Liver (tissue), 8 donors: ENCODE measurements at regions not wholly inside any gene's neighbourhood (a gene's known extent, or its start where the extent isn't known, plus 50 kb on each side); places are given as distances from the start of the nearest gene placed in this dataset.

Experiments used
- DNase-seq: peaks from one replicate; pipeline ENCODE4 v3.0.0-alpha.2; 2017; ENCODE audit warnings: low spot score
- H3K27ac ChIP-seq, 2 donors: one replicate each; pipeline ENCODE4 v1.7.0; 2013; ENCODE audit warnings: inconsistent platforms in 2 of 2, low read length in 2 of 2, control low read depth in 1 of 2, low read depth in 1 of 2, mild to moderate bottlenecking in 1 of 2
- H3K27me3 ChIP-seq, 4 donors: one replicate each; pipeline versions ENCODE4 v1.6.1 to v1.7.0; 2013; ENCODE audit warnings: low read length in 3 of 4, inconsistent platforms in 1 of 4, mild to moderate bottlenecking in 1 of 4, moderate library complexity in 1 of 4; ENCODE audit not compliant: control insufficient read depth in 4 of 4, insufficient read depth in 4 of 4
- H3K36me3 ChIP-seq, 4 donors: one replicate each; pipeline versions ENCODE4 v1.6.1 to v1.7.0; 2013; ENCODE audit warnings: low read length in 3 of 4, mild to moderate bottlenecking in 3 of 4, low read depth in 1 of 4, moderate library complexity in 1 of 4; ENCODE audit not compliant: control insufficient read depth in 4 of 4, insufficient read depth in 3 of 4
- H3K4me1 ChIP-seq, 4 donors: one replicate each; pipeline versions ENCODE4 v1.6.1 to v1.7.0; 2013; ENCODE audit warnings: low read length in 3 of 4, mild to moderate bottlenecking in 3 of 4, moderate library complexity in 1 of 4; ENCODE audit not compliant: control insufficient read depth in 4 of 4, insufficient read depth in 4 of 4
- H3K4me3 ChIP-seq, 3 donors: one replicate each; pipeline versions ENCODE4 v1.6.1 to v1.7.0; 2013; ENCODE audit warnings: low read length in 3 of 3, control low read depth in 1 of 3, low read depth in 1 of 3, mild to moderate bottlenecking in 1 of 3
- H3K9ac ChIP-seq, 2 donors: one replicate each; pipeline ENCODE4 v1.7.0; 2013; ENCODE audit warnings: low read length in 2 of 2, mild to moderate bottlenecking in 2 of 2, moderate library complexity in 2 of 2, control low read depth in 1 of 2, low read depth in 1 of 2
- H3K9me3 ChIP-seq, 4 donors: one replicate each; pipeline versions ENCODE4 v1.6.1 to v1.7.0; 2013; ENCODE audit warnings: low read length in 3 of 4; ENCODE audit not compliant: control insufficient read depth in 4 of 4
- EGR1 ChIP-seq, 2 donors: IDR thresholded peaks; 2 replicates each; pipeline ENCODE4 v1.6.1; 2016 to 2018; ENCODE audit warnings: antibody characterized with exemption in 2 of 2, low read depth in 2 of 2
- FOXA1 ChIP-seq: IDR thresholded peaks from 2 replicates; pipeline ENCODE4 v1.6.1; 2016; ENCODE audit warnings: antibody characterized with exemption
- FOXA2 ChIP-seq: IDR thresholded peaks from 2 replicates; pipeline ENCODE4 v1.6.1; 2016; ENCODE audit warnings: antibody characterized with exemption
- GABPA ChIP-seq, 2 donors: IDR thresholded peaks in 1 of 2; conservative IDR thresholded peaks in 1 of 2; 2 replicates each; pipeline ENCODE4 v1.6.1; 2016; ENCODE audit warnings: antibody characterized with exemption in 2 of 2, mild to moderate bottlenecking in 1 of 2, moderate library complexity in 1 of 2
- HNF4A ChIP-seq, 2 donors: conservative IDR thresholded peaks; 2 replicates each; pipeline ENCODE4 v1.6.1; 2016; ENCODE audit warnings: antibody characterized with exemption in 2 of 2, mild to moderate bottlenecking in 2 of 2
- HNF4G ChIP-seq: IDR thresholded peaks from 2 replicates; pipeline ENCODE4 v1.6.1; 2016; ENCODE audit warnings: antibody characterized with exemption
- JUND ChIP-seq, 2 donors: IDR thresholded peaks; 2 replicates each; pipeline ENCODE4 v1.6.1; 2016; ENCODE audit warnings: antibody characterized with exemption in 2 of 2
- NR2F2 ChIP-seq: IDR thresholded peaks from 2 replicates; pipeline ENCODE4 v1.6.1; 2016; ENCODE audit warnings: antibody characterized with exemption
- RAD21 ChIP-seq, 2 donors: IDR thresholded peaks; 2 replicates each; pipeline ENCODE4 v1.6.1; 2016; ENCODE audit warnings: antibody characterized with exemption in 2 of 2, mild to moderate bottlenecking in 2 of 2
- RXRA ChIP-seq, 2 donors: IDR thresholded peaks; 2 replicates each; pipeline ENCODE4 v1.6.1; 2017 to 2018; ENCODE audit warnings: antibody characterized with exemption in 2 of 2, mild to moderate bottlenecking in 1 of 2
- SP1 ChIP-seq: IDR thresholded peaks from 2 replicates; pipeline ENCODE4 v1.6.1; 2018; ENCODE audit warnings: antibody characterized with exemption, mild to moderate bottlenecking
- TAF1 ChIP-seq: conservative IDR thresholded peaks from 2 replicates; pipeline ENCODE4 v1.6.1; 2016; ENCODE audit warnings: antibody characterized with exemption, mild to moderate bottlenecking
- YY1 ChIP-seq: IDR thresholded peaks from 2 replicates; pipeline ENCODE4 v1.6.1; 2016; ENCODE audit warnings: antibody characterized with exemption, mild to moderate bottlenecking
- WGBS: extraction: QIAGEN DNeasy Blood & Tissue Kit; methylation state at CpG from one replicate; pipeline ENCODE4 v1.1.7; 2013; 5-methylcytosine and 5-hydroxymethylcytosine counted together
- TF ChIP-seq, protein P1 (sequence below): fragments of 150-350 bp; IDR thresholded peaks from 2 replicates; pipeline ENCODE4 v1.5.1; 2017; ENCODE audit warnings: improper control_type of control experiment, low read depth, low read length; ENCODE audit not compliant: missing input control
- TF ChIP-seq, protein P2 (sequence below): IDR thresholded peaks from 2 replicates; pipeline ENCODE4 v1.6.1; 2016; ENCODE audit warnings: antibody characterized with exemption
- TF ChIP-seq, protein P3 (sequence below): IDR thresholded peaks from 2 replicates; pipeline ENCODE4 v1.6.1; 2016; ENCODE audit warnings: antibody characterized with exemption, mild to moderate bottlenecking
- TF ChIP-seq, protein P4 (sequence below): IDR thresholded peaks from 2 replicates; pipeline ENCODE4 v1.6.1; 2016; ENCODE audit warnings: antibody characterized with exemption
- TF ChIP-seq, protein P5 (sequence below): IDR thresholded peaks from 2 replicates; pipeline ENCODE4 v1.6.1; 2016; ENCODE audit warnings: antibody characterized with exemption
- donor health status: healthy.
- donor health status: healthy.
- donor health status: healthy.
- donor health status: healthy.
- donor health status: healthy.

DNA sequence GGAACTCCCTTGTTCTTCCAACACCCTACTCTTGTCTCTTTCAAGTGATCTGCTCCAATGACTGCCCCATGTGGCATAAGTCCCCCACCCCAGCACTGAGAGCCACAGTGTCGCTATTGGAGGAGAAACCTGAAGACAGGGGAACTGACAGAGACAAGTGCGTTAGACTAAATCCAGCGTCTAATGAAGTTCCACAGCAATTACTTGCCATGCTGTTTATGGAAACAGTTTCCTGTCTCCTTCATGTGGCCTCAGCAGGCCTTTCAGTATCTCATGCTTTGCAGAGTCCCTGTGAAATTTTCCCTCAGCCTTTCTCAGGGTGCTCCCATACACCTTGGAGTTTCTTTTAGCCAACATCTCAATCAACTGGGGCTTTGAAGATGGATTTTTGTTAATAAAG is 277.4 kb downstream of the ETS1 start:
- WGBS: 87% methylated on average over 3 of the region's 3 CpGs
- Histone ChIP-seq H3K4me3 (no peak overlapping the region), H3K9ac (no peak overlapping the region), H3K36me3 (no peaks in the 10 kb centered on the region), H3K27me3 (no peaks in the 10 kb centered on the region), H3K27ac (no peak overlapping the region), H3K9me3 (peaks cover under 1 to 5% (median 2%) of the 10 kb centered on the region in 4 donors), H3K4me1 (no peaks in the 10 kb centered on the region)
- no peak for DNase-seq
- TF ChIP-seq HNF4G: no peak
- no peak for TF ChIP-seq FOXA2
- no peak for TF ChIP-seq RXRA (IDR thresholded peaks at IDR 0.05)
- TF ChIP-seq YY1: no peak
- no peak for TF ChIP-seq JUND (IDR thresholded peaks at IDR 0.05)
- TF ChIP-seq, protein P1, sequence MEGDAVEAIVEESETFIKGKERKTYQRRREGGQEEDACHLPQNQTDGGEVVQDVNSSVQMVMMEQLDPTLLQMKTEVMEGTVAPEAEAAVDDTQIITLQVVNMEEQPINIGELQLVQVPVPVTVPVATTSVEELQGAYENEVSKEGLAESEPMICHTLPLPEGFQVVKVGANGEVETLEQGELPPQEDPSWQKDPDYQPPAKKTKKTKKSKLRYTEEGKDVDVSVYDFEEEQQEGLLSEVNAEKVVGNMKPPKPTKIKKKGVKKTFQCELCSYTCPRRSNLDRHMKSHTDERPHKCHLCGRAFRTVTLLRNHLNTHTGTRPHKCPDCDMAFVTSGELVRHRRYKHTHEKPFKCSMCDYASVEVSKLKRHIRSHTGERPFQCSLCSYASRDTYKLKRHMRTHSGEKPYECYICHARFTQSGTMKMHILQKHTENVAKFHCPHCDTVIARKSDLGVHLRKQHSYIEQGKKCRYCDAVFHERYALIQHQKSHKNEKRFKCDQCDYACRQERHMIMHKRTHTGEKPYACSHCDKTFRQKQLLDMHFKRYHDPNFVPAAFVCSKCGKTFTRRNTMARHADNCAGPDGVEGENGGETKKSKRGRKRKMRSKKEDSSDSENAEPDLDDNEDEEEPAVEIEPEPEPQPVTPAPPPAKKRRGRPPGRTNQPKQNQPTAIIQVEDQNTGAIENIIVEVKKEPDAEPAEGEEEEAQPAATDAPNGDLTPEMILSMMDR: no peak
- no peak for TF ChIP-seq RAD21 (IDR thresholded peaks at IDR 0.05)

DNA sequence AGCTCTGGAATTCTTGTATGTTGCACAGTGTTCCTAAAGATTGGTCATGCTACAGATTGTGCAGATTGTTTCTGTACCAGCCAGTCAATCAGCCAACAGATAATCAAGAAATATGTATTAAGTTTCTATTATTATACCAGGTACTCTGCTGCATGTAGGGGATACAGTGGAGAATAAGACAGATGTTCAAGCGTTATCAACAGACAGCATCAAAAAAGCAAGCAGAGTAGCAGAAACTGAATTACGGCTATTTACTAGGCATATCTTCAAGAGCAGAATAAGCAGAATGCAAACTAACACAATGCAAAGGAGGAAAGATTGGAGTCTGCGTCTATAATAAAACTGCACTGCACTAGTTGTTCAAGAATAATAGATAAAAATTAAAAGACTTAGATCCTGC is 278.6 kb downstream of the ETS1 start:
- H3K9me3 ChIP-seq: no peaks in the 10 kb centered on the region
- H3K36me3 ChIP-seq: no peaks in the 10 kb centered on the region
- H3K27me3 ChIP-seq: no peaks in the 10 kb centered on the region
- no peak for DNase-seq
- H3K9ac ChIP-seq: no peak overlapping the region
- 88% methylated on average over 3 of the region's 3 CpGs for WGBS
- TF ChIP-seq, protein P2, sequence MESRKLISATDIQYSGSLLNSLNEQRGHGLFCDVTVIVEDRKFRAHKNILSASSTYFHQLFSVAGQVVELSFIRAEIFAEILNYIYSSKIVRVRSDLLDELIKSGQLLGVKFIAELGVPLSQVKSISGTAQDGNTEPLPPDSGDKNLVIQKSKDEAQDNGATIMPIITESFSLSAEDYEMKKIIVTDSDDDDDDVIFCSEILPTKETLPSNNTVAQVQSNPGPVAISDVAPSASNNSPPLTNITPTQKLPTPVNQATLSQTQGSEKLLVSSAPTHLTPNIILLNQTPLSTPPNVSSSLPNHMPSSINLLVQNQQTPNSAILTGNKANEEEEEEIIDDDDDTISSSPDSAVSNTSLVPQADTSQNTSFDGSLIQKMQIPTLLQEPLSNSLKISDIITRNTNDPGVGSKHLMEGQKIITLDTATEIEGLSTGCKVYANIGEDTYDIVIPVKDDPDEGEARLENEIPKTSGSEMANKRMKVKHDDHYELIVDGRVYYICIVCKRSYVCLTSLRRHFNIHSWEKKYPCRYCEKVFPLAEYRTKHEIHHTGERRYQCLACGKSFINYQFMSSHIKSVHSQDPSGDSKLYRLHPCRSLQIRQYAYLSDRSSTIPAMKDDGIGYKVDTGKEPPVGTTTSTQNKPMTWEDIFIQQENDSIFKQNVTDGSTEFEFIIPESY: no peak
- TF ChIP-seq FOXA2: no peak
- no peaks in the 10 kb centered on the region for H3K4me1 ChIP-seq
- no peak overlapping the region for H3K4me3 ChIP-seq
- H3K27ac ChIP-seq: no peak overlapping the region

DNA sequence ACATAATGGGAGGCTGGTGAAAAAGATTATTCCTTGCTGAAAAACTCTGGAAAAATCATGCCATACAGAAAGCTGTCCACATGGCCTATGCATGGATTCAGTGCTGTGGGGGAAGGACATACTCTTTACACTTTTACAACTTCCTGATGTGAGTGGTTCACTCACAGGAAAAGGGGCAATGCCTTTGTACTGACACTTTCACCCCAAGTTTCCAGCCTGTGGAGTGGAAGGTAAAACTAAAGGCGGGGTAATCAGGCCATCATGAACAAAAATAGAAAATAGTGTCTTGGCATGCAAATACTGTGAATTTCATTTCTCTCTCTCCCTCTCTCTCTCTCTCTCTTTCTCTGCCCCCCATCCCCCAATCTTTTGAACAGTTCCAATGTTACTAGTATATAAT is 281.8 kb downstream of the ETS1 start:
- no peaks in the 10 kb centered on the region for H3K27me3 ChIP-seq
- no peak overlapping the region for H3K9ac ChIP-seq
- H3K4me3 ChIP-seq: no peak overlapping the region
- H3K27ac ChIP-seq: no peak overlapping the region
- H3K4me1 ChIP-seq: no peaks in the 10 kb centered on the region
- H3K9me3 ChIP-seq: no peaks in the 10 kb centered on the region
- DNase-seq: no peak
- H3K36me3 ChIP-seq: no peaks in the 10 kb centered on the region
- WGBS: 88% methylated on average over 1 of the region's 1 CpG
- TF ChIP-seq FOXA2: no peak
- no peak for TF ChIP-seq RAD21 (IDR thresholded peaks at IDR 0.05)
- TF ChIP-seq EGR1 (IDR thresholded peaks at IDR 0.05; ENCODE audit: low read depth in 2 of 2): no peak
- TF ChIP-seq SP1: no peak
- TF ChIP-seq GABPA (IDR thresholded peaks at IDR 0.05 in 1 of 2, conservative IDR thresholded peaks at IDR 0.05 in 1 of 2): no peak
- TF ChIP-seq, protein P3, sequence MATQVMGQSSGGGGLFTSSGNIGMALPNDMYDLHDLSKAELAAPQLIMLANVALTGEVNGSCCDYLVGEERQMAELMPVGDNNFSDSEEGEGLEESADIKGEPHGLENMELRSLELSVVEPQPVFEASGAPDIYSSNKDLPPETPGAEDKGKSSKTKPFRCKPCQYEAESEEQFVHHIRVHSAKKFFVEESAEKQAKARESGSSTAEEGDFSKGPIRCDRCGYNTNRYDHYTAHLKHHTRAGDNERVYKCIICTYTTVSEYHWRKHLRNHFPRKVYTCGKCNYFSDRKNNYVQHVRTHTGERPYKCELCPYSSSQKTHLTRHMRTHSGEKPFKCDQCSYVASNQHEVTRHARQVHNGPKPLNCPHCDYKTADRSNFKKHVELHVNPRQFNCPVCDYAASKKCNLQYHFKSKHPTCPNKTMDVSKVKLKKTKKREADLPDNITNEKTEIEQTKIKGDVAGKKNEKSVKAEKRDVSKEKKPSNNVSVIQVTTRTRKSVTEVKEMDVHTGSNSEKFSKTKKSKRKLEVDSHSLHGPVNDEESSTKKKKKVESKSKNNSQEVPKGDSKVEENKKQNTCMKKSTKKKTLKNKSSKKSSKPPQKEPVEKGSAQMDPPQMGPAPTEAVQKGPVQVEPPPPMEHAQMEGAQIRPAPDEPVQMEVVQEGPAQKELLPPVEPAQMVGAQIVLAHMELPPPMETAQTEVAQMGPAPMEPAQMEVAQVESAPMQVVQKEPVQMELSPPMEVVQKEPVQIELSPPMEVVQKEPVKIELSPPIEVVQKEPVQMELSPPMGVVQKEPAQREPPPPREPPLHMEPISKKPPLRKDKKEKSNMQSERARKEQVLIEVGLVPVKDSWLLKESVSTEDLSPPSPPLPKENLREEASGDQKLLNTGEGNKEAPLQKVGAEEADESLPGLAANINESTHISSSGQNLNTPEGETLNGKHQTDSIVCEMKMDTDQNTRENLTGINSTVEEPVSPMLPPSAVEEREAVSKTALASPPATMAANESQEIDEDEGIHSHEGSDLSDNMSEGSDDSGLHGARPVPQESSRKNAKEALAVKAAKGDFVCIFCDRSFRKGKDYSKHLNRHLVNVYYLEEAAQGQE: no peak
- TF ChIP-seq, protein P4, sequence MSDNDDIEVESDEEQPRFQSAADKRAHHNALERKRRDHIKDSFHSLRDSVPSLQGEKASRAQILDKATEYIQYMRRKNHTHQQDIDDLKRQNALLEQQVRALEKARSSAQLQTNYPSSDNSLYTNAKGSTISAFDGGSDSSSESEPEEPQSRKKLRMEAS: no peak
- TF ChIP-seq, protein P5, sequence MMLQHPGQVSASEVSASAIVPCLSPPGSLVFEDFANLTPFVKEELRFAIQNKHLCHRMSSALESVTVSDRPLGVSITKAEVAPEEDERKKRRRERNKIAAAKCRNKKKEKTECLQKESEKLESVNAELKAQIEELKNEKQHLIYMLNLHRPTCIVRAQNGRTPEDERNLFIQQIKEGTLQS: no peak
- TF ChIP-seq, protein P2: no peak
- no peak for TF ChIP-seq NR2F2
- no peak for TF ChIP-seq FOXA1
- TF ChIP-seq RXRA (IDR thresholded peaks at IDR 0.05): no peak
- no peak for TF ChIP-seq JUND (IDR thresholded peaks at IDR 0.05)
- TF ChIP-seq HNF4G: no peak
- no peak for TF ChIP-seq YY1
- no peak for TF ChIP-seq TAF1
- no peak for TF ChIP-seq HNF4A (conservative IDR thresholded peaks at IDR 0.05)
